CD14-positive monocyte (primary cell): ENCODE measurements at regions not wholly inside any gene's neighbourhood (a gene's known extent, or its start where the extent isn't known, plus 50 kb on each side); places are given as distances from the start of the nearest gene placed in this dataset.

Experiments
- DNase-seq, 3 donors: peaks; one replicate each; pipeline ENCODE4 v3.0.0-alpha.2; 2011 to 2022
- H2AFZ ChIP-seq: 2 replicates; pipeline ENCODE4 v1.6.0; 2012; ENCODE audit warnings: mild to moderate bottlenecking, low read depth, low read length, inconsistent platforms; ENCODE audit not compliant: insufficient read depth, poor library complexity, severe bottlenecking
- H3K27ac ChIP-seq, 2 donors: 1 replicate in 1 of 2; 2 replicates in 1 of 2; pipeline ENCODE4 v1.5.1; 2012 to 2013; ENCODE audit warnings: low read length in 2 of 2, control low read depth in 1 of 2, inconsistent platforms in 1 of 2, low read depth in 1 of 2, mild to moderate bottlenecking in 1 of 2
- H3K27me3 ChIP-seq, 2 donors: one replicate each; pipeline versions ENCODE4 v1.6.0 to v1.6.1; 2011 to 2013; ENCODE audit warnings: low read length in 2 of 2; ENCODE audit not compliant: control insufficient read depth in 2 of 2, insufficient read depth in 2 of 2
- H3K36me3 ChIP-seq, 2 donors: replicated peaks in 1 of 2; 1 replicate in 1 of 2; 2 replicates in 1 of 2; pipeline versions ENCODE4 v1.5.1 to v1.6.1; 2012 to 2013; ENCODE audit warnings: low read length in 2 of 2, control low read depth in 1 of 2, inconsistent platforms in 1 of 2, mild to moderate bottlenecking in 1 of 2; ENCODE audit not compliant: insufficient read depth in 2 of 2, control insufficient read depth in 1 of 2
- H3K4me1 ChIP-seq, 2 donors: 1 replicate in 1 of 2; 2 replicates in 1 of 2; pipeline versions ENCODE4 v1.5.1 to v1.6.1; 2012 to 2013; ENCODE audit warnings: low read length in 2 of 2, control low read depth in 1 of 2, inconsistent platforms in 1 of 2, mild to moderate bottlenecking in 1 of 2, moderate library complexity in 1 of 2; ENCODE audit not compliant: insufficient read depth in 2 of 2, control insufficient read depth in 1 of 2
- H3K4me2 ChIP-seq: replicated peaks from 2 replicates; pipeline ENCODE3; 2012; ENCODE audit warnings: low read length, moderate library complexity, mild to moderate bottlenecking; ENCODE audit not compliant: poor library complexity, severe bottlenecking; ENCODE audit errors: extremely low read depth
- H3K4me3 ChIP-seq, 3 experiments: fragments of 200-600 bp in 1 of 3; sonication (generic) in 1 of 3; replicated peaks in 1 of 3; 1 replicate in 2 of 3; 2 replicates in 1 of 3; pipeline ENCODE4 v1.5.1; 2011 to 2013; ENCODE audit warnings: low read length in 3 of 3, mild to moderate bottlenecking in 3 of 3, control low read depth in 2 of 3, low read depth in 2 of 3, inconsistent platforms in 1 of 3, moderate library complexity in 1 of 3
- H3K79me2 ChIP-seq: 2 replicates; pipeline ENCODE4 v1.6.0; 2012; ENCODE audit warnings: mild to moderate bottlenecking, control low read depth, inconsistent platforms, low read length, moderate library complexity; ENCODE audit not compliant: insufficient read depth
- H3K9ac ChIP-seq: 2 replicates; pipeline ENCODE4 v1.6.0; 2017; ENCODE audit warnings: low read length, mild to moderate bottlenecking; ENCODE audit not compliant: insufficient read depth, poor library complexity, severe bottlenecking
- H3K9me3 ChIP-seq, 2 donors: replicated peaks in 1 of 2; 1 replicate in 1 of 2; 2 replicates in 1 of 2; pipeline versions ENCODE4 v1.5.1 to v1.6.1; 2012 to 2013; ENCODE audit warnings: low read length in 2 of 2, control low read depth in 1 of 2; ENCODE audit not compliant: control insufficient read depth in 1 of 2, insufficient read depth in 1 of 2
- H4K20me1 ChIP-seq: 2 replicates; pipeline ENCODE4 v1.6.0; 2012; ENCODE audit warnings: mild to moderate bottlenecking, low read length, control low read depth, moderate library complexity; ENCODE audit not compliant: insufficient read depth
- H3K27ac Mint-ChIP-seq, 7 donors: one replicate each; pipeline ENCODE4 v1.8.0; 2020; ENCODE audit warnings: mild to moderate bottlenecking in 7 of 7, mixed read lengths in 7 of 7, moderate library complexity in 6 of 7, inconsistent platforms in 2 of 7
- H3K27me3 Mint-ChIP-seq, 3 donors: one replicate each; pipeline ENCODE4 v1.8.0; 2021 to 2022; ENCODE audit warnings: low read depth in 3 of 3, mild to moderate bottlenecking in 3 of 3, mixed read lengths in 3 of 3, moderate library complexity in 3 of 3, inconsistent platforms in 1 of 3
- H3K36me3 Mint-ChIP-seq, 2 donors: one replicate each; pipeline ENCODE4 v1.8.0; 2020; ENCODE audit warnings: mixed read lengths in 2 of 2, inconsistent platforms in 1 of 2, mild to moderate bottlenecking in 1 of 2
- H3K4me1 Mint-ChIP-seq: one replicate; pipeline ENCODE4 v1.8.0; 2020; ENCODE audit warnings: mild to moderate bottlenecking, mixed read lengths
- H3K4me3 Mint-ChIP-seq, 2 donors: one replicate each; pipeline ENCODE4 v1.8.0; 2020; ENCODE audit warnings: mild to moderate bottlenecking in 2 of 2, mixed read lengths in 2 of 2, moderate library complexity in 1 of 2
- H3K9me3 Mint-ChIP-seq, 7 donors: one replicate each; pipeline ENCODE4 v1.8.0; 2020 to 2022; ENCODE audit warnings: mixed read lengths in 7 of 7, mild to moderate bottlenecking in 6 of 7, moderate library complexity in 6 of 7, inconsistent platforms in 2 of 7
- CTCF ChIP-seq: fragments of 200-600 bp; IDR thresholded peaks from one replicate; pipeline ENCODE4 v1.8.0; 2022; ENCODE audit warnings: antibody characterized with exemption, mild to moderate bottlenecking
- WGBS: methylation state at CpG from one replicate; pipeline ENCODE4 v1.1.5; 2013; ENCODE audit warnings: missing lambda C conversion rate; ENCODE audit not compliant: insufficient coverage; 5-methylcytosine and 5-hydroxymethylcytosine counted together
- intact Hi-C, 2 donors: fragments of 100-400 bp; cut with micrococcal nuclease; formaldehyde crosslinking; loops; one replicate each; pipeline versions ENCODE4 v1.15.0 to v1.15.1; 2023

- H2AFZ ChIP-seq: no peak overlapping the region
- no peaks in the 10 kb centered on the region for H3K4me1 ChIP-seq
- H4K20me1 ChIP-seq: no peaks in the 10 kb centered on the region
- no peak for TF ChIP-seq CTCF
- WGBS: no CpG with 5 or more reads among the region's 2 CpGs
- DNase-seq: no peak
- H3K9me3 Mint-ChIP-seq: peaks cover 2 to 10% (median 6%) of the 10 kb centered on the region in 7 donors
- H3K27ac Mint-ChIP-seq: no peak overlapping the region
- intact Hi-C loops: no loop called here
- H3K4me3 ChIP-seq: no peak overlapping the region
- H3K4me1 Mint-ChIP-seq: no peaks in the 10 kb centered on the region
- H3K79me2 ChIP-seq: no peaks in the 10 kb centered on the region
- no peak overlapping the region for H3K9ac ChIP-seq
- no peak overlapping the region for H3K4me3 Mint-ChIP-seq
- H3K36me3 ChIP-seq: no peaks in the 10 kb centered on the region
- no peaks in the 10 kb centered on the region for H3K36me3 Mint-ChIP-seq
- H3K4me2 ChIP-seq: no peak overlapping the region
- H3K27me3 ChIP-seq: no peaks in the 10 kb centered on the region
- peaks cover 14 to 21% of the 10 kb centered on the region in 2 donors for H3K9me3 ChIP-seq
- no peaks in the 10 kb centered on the region for H3K27me3 Mint-ChIP-seq
- H3K27ac ChIP-seq: no peak overlapping the region
Measured at GRCh38 chr13:61706899-61707298, 291.2 kb upstream of the PCDH20 start.

- H2AFZ ChIP-seq: no peak overlapping the region
Measured at GRCh38 chr13:61700620-61701019, 285.0 kb upstream of the PCDH20 start.

More at GRCh38 chr13:61700620-61701019, 285.0 kb upstream of the PCDH20 start:
- peaks cover 9 to 14% of the 10 kb centered on the region in 2 donors for H3K9me3 ChIP-seq
- no peak for DNase-seq
- no peak overlapping the region for H3K9ac ChIP-seq
- no peak overlapping the region for H3K4me3 Mint-ChIP-seq
- H3K4me1 Mint-ChIP-seq: no peaks in the 10 kb centered on the region
- H3K36me3 ChIP-seq: no peaks in the 10 kb centered on the region
- H3K27me3 Mint-ChIP-seq: no peaks in the 10 kb centered on the region
- H3K4me3 ChIP-seq: no peak overlapping the region
- intact Hi-C loops: no loop called here
- no peaks in the 10 kb centered on the region for H3K27me3 ChIP-seq
- no peaks in the 10 kb centered on the region for H3K4me1 ChIP-seq
- no peak overlapping the region for H3K27ac Mint-ChIP-seq
- no peaks in the 10 kb centered on the region for H4K20me1 ChIP-seq
- no peak for TF ChIP-seq CTCF
- H3K9me3 Mint-ChIP-seq: peaks cover 2 to 6% (median 4%) of the 10 kb centered on the region in 7 donors
- no peaks in the 10 kb centered on the region for H3K79me2 ChIP-seq
- H3K4me2 ChIP-seq: no peak overlapping the region
- no CpG with 5 or more reads among the region's 2 CpGs for WGBS
- H3K36me3 Mint-ChIP-seq: no peaks in the 10 kb centered on the region
- H3K27ac ChIP-seq: no peak overlapping the region
